PC-9 (cell line): ENCODE measurements at regions not wholly inside any gene's neighbourhood (a gene's known extent, or its start where the extent isn't known, plus 50 kb on each side); places are given as distances from the start of the nearest gene placed in this dataset.

Experiments used
- EZH2 ChIP-seq: fragments of 200-600 bp; sonication (generic); IDR thresholded peaks from 2 replicates; pipeline ENCODE4 v1.8.0; 2017; ENCODE audit warnings: antibody characterized with exemption, low read depth
- TF ChIP-seq, protein P1 (sequence below): fragments of 200-600 bp; sonication (generic); conservative IDR thresholded peaks from 2 replicates; pipeline ENCODE4 v1.6.1; 2017; ENCODE audit warnings: mixed run types, antibody characterized with exemption, mild to moderate bottlenecking, moderate library complexity

GRCh38 chr2:184346338-184346862 lies 251.9 kb upstream of the ZNF804A start:
- no peak for TF ChIP-seq EZH2
- TF ChIP-seq, protein P1, sequence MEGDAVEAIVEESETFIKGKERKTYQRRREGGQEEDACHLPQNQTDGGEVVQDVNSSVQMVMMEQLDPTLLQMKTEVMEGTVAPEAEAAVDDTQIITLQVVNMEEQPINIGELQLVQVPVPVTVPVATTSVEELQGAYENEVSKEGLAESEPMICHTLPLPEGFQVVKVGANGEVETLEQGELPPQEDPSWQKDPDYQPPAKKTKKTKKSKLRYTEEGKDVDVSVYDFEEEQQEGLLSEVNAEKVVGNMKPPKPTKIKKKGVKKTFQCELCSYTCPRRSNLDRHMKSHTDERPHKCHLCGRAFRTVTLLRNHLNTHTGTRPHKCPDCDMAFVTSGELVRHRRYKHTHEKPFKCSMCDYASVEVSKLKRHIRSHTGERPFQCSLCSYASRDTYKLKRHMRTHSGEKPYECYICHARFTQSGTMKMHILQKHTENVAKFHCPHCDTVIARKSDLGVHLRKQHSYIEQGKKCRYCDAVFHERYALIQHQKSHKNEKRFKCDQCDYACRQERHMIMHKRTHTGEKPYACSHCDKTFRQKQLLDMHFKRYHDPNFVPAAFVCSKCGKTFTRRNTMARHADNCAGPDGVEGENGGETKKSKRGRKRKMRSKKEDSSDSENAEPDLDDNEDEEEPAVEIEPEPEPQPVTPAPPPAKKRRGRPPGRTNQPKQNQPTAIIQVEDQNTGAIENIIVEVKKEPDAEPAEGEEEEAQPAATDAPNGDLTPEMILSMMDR, result no peak
